SU-DHL-6 (cell line): ENCODE measurements at regions not wholly inside any gene's neighbourhood (a gene's known extent, or its start where the extent isn't known, plus 50 kb on each side); places are given as distances from the start of the nearest gene placed in this dataset.

Experiments
- H2AFZ ChIP-seq: fragments of 200-600 bp; sonication (generic); 2 replicates; pipeline ENCODE4 v1.6.1; 2014; ENCODE audit warnings: low read depth, mild to moderate bottlenecking, moderate library complexity, mixed read lengths, antibody characterized with exemption, low read length; ENCODE audit not compliant: severe bottlenecking
- H3F3A ChIP-seq: fragments of 200-600 bp; shearing (Covaris generic); 2 replicates; pipeline ENCODE4 v1.6.0; 2016; ENCODE audit warnings: antibody characterized with exemption, mild to moderate bottlenecking; ENCODE audit not compliant: insufficient read depth
- H3K27ac ChIP-seq: fragments of 200-600 bp; sonication (generic); 2 replicates; pipeline ENCODE4 v1.5.1; 2016; ENCODE audit warnings: low read depth, mild to moderate bottlenecking, low read length, moderate library complexity, mixed read lengths
- H3K27me3 ChIP-seq: fragments of 200-600 bp; sonication (generic), shearing (Covaris generic); 2 replicates; pipeline ENCODE4 v1.6.0; 2014; ENCODE audit warnings: mild to moderate bottlenecking, low read length
- H3K36me3 ChIP-seq: fragments of 200-600 bp; sonication (generic); 2 replicates; pipeline ENCODE4 v1.6.1; 2014; ENCODE audit warnings: mild to moderate bottlenecking, low read length, mixed read lengths
- H3K4me2 ChIP-seq: fragments of 300-600, 200-600 bp; shearing (Covaris generic), sonication (generic); 2 replicates; pipeline ENCODE4 v1.6.0; 2014; ENCODE audit warnings: low read length, low read depth, mild to moderate bottlenecking; ENCODE audit not compliant: poor library complexity, severe bottlenecking
- H3K4me3 ChIP-seq: fragments of 200-600 bp; sonication (generic); 2 replicates; pipeline ENCODE4 v1.5.1; 2014; ENCODE audit warnings: antibody characterized with exemption, low read length, mild to moderate bottlenecking, mixed read lengths; ENCODE audit not compliant: insufficient read depth, poor library complexity, severe bottlenecking
- H3K79me2 ChIP-seq: fragments of 200-600 bp; sonication (generic); 2 replicates; pipeline ENCODE4 v1.6.1; 2014; ENCODE audit warnings: mild to moderate bottlenecking, low read length, moderate library complexity; ENCODE audit not compliant: insufficient read depth
- H3K9ac ChIP-seq: fragments of 200-600 bp; sonication (generic); 2 replicates; pipeline ENCODE4 v1.7.0; 2014; ENCODE audit warnings: mild to moderate bottlenecking, low read length
- H3K9me2 ChIP-seq: fragments of 200-600 bp; sonication (generic); replicated peaks from 2 replicates; pipeline ENCODE4 v1.6.1; 2014; ENCODE audit warnings: low read length; ENCODE audit not compliant: insufficient read depth
- H3K9me3 ChIP-seq: fragments of 200-600 bp; sonication (generic); 2 replicates; pipeline ENCODE4 v1.6.1; 2014; ENCODE audit warnings: low read length, mixed read lengths; ENCODE audit not compliant: insufficient read depth
- H4K20me1 ChIP-seq: fragments of 200-600 bp; sonication (generic); 2 replicates; pipeline ENCODE4 v1.6.1; 2014; ENCODE audit warnings: low read depth, mild to moderate bottlenecking, antibody characterized with exemption, low read length, moderate library complexity, mixed read lengths
- CTCF ChIP-seq: fragments of 200-600 bp; sonication (generic); IDR thresholded peaks from one replicate; pipeline ENCODE4 v1.5.1; 2017; ENCODE audit warnings: antibody characterized with exemption, mild to moderate bottlenecking, low read length, moderate library complexity; ENCODE audit not compliant: insufficient read depth, poor library complexity, severe bottlenecking
- EZH2phosphoT487 ChIP-seq: fragments of 200-600 bp; sonication (generic), shearing (Covaris generic); conservative IDR thresholded peaks from 2 replicates; pipeline ENCODE4 v1.6.1; 2018; ENCODE audit warnings: mild to moderate bottlenecking, antibody characterized with exemption, low read length, moderate library complexity, mixed read lengths

DNA sequence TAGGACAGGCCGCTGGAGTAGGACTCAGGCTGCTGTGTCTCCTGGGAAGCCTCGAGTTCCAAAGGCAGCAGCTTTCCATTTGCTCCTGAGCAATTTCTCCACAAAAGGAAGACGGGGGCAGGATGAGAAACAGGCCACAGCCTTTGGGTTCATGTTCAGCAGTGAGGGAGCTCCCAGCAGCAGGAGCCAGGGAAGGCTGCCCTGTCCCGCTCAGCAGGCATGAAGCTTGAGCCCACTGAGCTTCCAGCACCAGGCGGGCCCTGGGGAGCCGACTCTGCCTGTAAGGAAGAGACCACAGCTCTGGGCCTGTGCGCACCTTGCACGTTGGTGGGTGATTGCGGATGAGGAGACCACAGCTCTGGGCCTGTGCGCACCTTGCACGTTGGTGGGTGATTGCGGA is 527.2 kb downstream of the TCERG1L start:
- no peak for TF ChIP-seq CTCF
- TF ChIP-seq EZH2phosphoT487, result no peak
- no peaks in the 10 kb centered on the region for H3K27me3 ChIP-seq
- no peak overlapping the region for H3K9ac ChIP-seq
- no peaks in the 10 kb centered on the region for H3K79me2 ChIP-seq
- H3K4me3 ChIP-seq, result no peak overlapping the region
- no peak overlapping the region for H2AFZ ChIP-seq
- H3K9me3 ChIP-seq, result no peaks in the 10 kb centered on the region
- H3K27ac ChIP-seq, result no peak overlapping the region
- H3K4me2 ChIP-seq, result no peak overlapping the region
- no peaks in the 10 kb centered on the region for H3K9me2 ChIP-seq
- H3K36me3 ChIP-seq, result no peaks in the 10 kb centered on the region
- H4K20me1 ChIP-seq, result no peaks in the 10 kb centered on the region
- H3F3A ChIP-seq, result no peaks in the 10 kb centered on the region

DNA sequence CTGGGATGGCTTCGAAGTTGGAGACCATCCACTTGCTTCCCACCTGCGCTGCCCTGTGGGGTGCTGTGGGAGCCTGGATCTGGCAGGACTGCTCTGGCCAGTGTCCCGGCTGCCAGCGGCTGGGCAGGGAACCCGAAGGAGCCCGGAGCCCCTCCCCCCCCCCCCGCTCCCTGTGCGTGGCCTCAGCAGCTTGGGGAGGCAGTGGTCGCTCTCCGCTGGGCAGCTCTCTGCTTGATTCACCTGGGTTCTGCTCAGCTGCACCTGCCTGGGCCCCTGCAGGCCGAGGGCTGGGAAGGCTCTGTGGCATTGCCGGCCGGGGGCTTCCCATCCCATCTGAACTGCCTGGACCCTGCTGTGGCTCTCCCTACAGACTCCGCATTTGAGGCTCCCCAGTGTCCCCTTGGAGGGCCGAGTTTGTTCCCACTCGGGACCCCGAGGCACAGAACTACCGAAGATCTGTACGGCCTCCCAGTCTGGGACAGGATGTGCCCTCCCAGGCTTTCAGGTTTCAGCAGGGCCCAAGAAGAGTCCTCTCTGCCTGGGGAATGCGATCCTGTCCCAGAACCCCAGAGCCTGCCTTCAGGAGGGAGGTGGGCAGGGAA is 525.1 kb downstream of the TCERG1L start:
- Histone ChIP-seq H3K27ac (no peak overlapping the region), H3K4me3 (no peak overlapping the region), H4K20me1 (no peaks in the 10 kb centered on the region), H3K36me3 (no peaks in the 10 kb centered on the region), H3K4me2 (no peak overlapping the region), H3K79me2 (no peaks in the 10 kb centered on the region), H3K27me3 (no peaks in the 10 kb centered on the region), H2AFZ (no peak overlapping the region), H3K9me2 (no peaks in the 10 kb centered on the region), H3K9ac (no peak overlapping the region), H3F3A (no peaks in the 10 kb centered on the region), H3K9me3 (no peaks in the 10 kb centered on the region)
- TF ChIP-seq EZH2phosphoT487, result no peak
- no peak for TF ChIP-seq CTCF

DNA sequence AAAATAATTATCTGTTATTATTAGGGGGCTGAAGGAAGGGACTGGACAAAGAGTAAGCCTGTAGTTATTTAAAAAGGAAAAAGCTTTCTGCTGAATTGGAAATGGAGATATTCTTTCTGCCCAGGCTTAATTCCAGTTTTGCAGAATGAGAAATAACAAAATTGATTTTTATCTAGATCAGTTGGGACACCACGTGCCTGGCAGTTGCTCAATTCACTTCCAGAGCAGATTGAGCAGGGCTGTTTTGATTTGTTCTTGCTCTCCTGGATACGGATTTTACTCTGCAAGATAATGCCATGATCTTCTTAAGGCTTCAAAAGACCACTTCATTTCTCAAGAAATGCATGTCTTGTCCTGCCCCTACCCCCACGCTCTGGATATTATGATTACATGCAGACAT is 524.3 kb downstream of the TCERG1L start:
- no peaks in the 10 kb centered on the region for H3K9me3 ChIP-seq
- no peak overlapping the region for H2AFZ ChIP-seq
- H3K9ac ChIP-seq, result no peak overlapping the region
- H3F3A ChIP-seq, result no peaks in the 10 kb centered on the region
- TF ChIP-seq CTCF (no peak), EZH2phosphoT487 (no peak)
- H3K27ac ChIP-seq, result no peak overlapping the region
- H3K9me2 ChIP-seq, result no peaks in the 10 kb centered on the region
- H3K79me2 ChIP-seq, result no peaks in the 10 kb centered on the region
- H3K27me3 ChIP-seq, result no peaks in the 10 kb centered on the region
- H3K4me2 ChIP-seq, result no peak overlapping the region
- no peaks in the 10 kb centered on the region for H4K20me1 ChIP-seq
- no peaks in the 10 kb centered on the region for H3K36me3 ChIP-seq
- no peak overlapping the region for H3K4me3 ChIP-seq
